ENCODE measurements at regions not wholly inside any gene's neighbourhood (a gene's known extent, or its start where the extent isn't known, plus 50 kb on each side); places are given as distances from the start of the nearest gene placed in this dataset.
A peak's percentile ranks its signal among the peaks of the same experiment; 100 is the strongest.
"Not testable (repeated sequence)": the region's sequence is repeated elsewhere in the genome, so short reads cannot be mapped to it uniquely, and the experiment has no call there.

- ChIA-PET CTCF (no interaction called here), POLR2A (no interaction called here)
- DNase-seq (ENCODE audit: low read depth, low spot score) (peak; percentile 3), FAIRE-seq (no peak)
- Histone ChIP-seq H3K9me3 (replicated peaks; ENCODE audit: control insufficient read depth, insufficient read depth, low read length) (no peaks in the 10 kb centered on the region), H4K20me1 (replicated peaks; ENCODE audit: control insufficient read depth, extremely low read depth, insufficient read depth, low read length) (no peaks in the 10 kb centered on the region), H3K4me2 (ENCODE audit: insufficient read depth, low read length) (no peak overlapping the region), H3K4me1 (ENCODE audit: control insufficient read depth, extremely low read depth, insufficient read depth, low read length) (no peaks in the 10 kb centered on the region), H3K27me3 (ENCODE audit: control insufficient read depth in 2 of 2, insufficient read depth in 2 of 2, low read length in 2 of 2) (no peaks in the 10 kb centered on the region), H3K36me3 (ENCODE audit: control insufficient read depth in 2 of 2, extremely low read depth in 1 of 2, insufficient read depth in 2 of 2, low read length in 2 of 2) (no peaks in the 10 kb centered on the region), H3K9ac (replicated peaks; ENCODE audit: extremely low read depth, insufficient read depth, low read length) (no peak overlapping the region), H3K27ac (ENCODE audit: insufficient read depth, low read depth, low read length) (no peak overlapping the region), H3K79me2 (ENCODE audit: control insufficient read depth, insufficient read depth, low read length) (no peaks in the 10 kb centered on the region), H2AFZ (ENCODE audit: low read depth, low read length) (no peak overlapping the region), H3K4me3 (replicated peaks in 1 of 3; ENCODE audit: insufficient read depth in 1 of 3, low read depth in 1 of 3, low read length in 3 of 3) (no peak overlapping the region), H3K9me1 (replicated peaks; ENCODE audit: control insufficient read depth, extremely low read depth, insufficient read depth, low read length) (no peaks in the 10 kb centered on the region)
- TF ChIP-seq MYC (IDR thresholded peaks at IDR 0.05; ENCODE audit: low read depth, low read length) (no peak), EZH2 (IDR thresholded peaks at IDR 0.05; ENCODE audit: borderline replicate concordance, low read depth, low read length, severe bottlenecking) (no peak), POLR2AphosphoS5 (IDR thresholded peaks at IDR 0.05; ENCODE audit: insufficient read depth, low read depth, low read length) (no peak), FOS (IDR thresholded peaks at IDR 0.05; ENCODE audit: borderline replicate concordance, insufficient read depth, low read length) (no peak), GATA2 (IDR thresholded peaks at IDR 0.05; ENCODE audit: insufficient read depth, insufficient read length, low read depth, low read length) (no peak), POLR2A (IDR thresholded peaks at IDR 0.05; ENCODE audit: low read depth, low read length) (no peak), JUN (IDR thresholded peaks at IDR 0.05; ENCODE audit: borderline replicate concordance, insufficient read depth, insufficient read length, low read depth) (no peak), CTCF (IDR thresholded peaks at IDR 0.05; ENCODE audit: extremely low read depth in 1 of 2, insufficient read depth in 1 of 2, low read depth in 1 of 2, low read length in 2 of 2) (no peak)
- TF ChIP-seq, protein P1, sequence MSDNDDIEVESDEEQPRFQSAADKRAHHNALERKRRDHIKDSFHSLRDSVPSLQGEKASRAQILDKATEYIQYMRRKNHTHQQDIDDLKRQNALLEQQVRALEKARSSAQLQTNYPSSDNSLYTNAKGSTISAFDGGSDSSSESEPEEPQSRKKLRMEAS (IDR thresholded peaks at IDR 0.05; ENCODE audit: insufficient read depth, insufficient read length): no peak
- no TSS peak for BruUV-seq (replicated peaks)
- intact Hi-C loops (cut with micrococcal nuclease): no loop called here
- dilution Hi-C loops (cut with MboI; ENCODE audit: extremely low pct_ligation_motif_present, low sequenced_read_pairs): no loop called here
Observed at GRCh38 chr4:19187096-19187495, 1064.6 kb upstream of the SLIT2 start.

GRCh38 chr4:19181631-19182030, 1070.1 kb upstream of the SLIT2 start:
- H2AFZ ChIP-seq (ENCODE audit: low read depth, low read length); H3K9me1 ChIP-seq (replicated peaks; ENCODE audit: control insufficient read depth, extremely low read depth, insufficient read depth, low read length); H3K4me3 ChIP-seq (replicated peaks in 1 of 3; ENCODE audit: insufficient read depth in 1 of 3, low read depth in 1 of 3, low read length in 3 of 3); BruUV-seq (replicated peaks); H4K20me1 ChIP-seq (replicated peaks; ENCODE audit: control insufficient read depth, extremely low read depth, insufficient read depth, low read length); DNase-seq (ENCODE audit: low read depth, low spot score); dilution Hi-C loops (cut with MboI; ENCODE audit: extremely low pct_ligation_motif_present, low sequenced_read_pairs); H3K36me3 ChIP-seq (ENCODE audit: control insufficient read depth in 2 of 2, extremely low read depth in 1 of 2, insufficient read depth in 2 of 2, low read length in 2 of 2); H3K27ac ChIP-seq (ENCODE audit: insufficient read depth, low read depth, low read length); intact Hi-C loops (cut with micrococcal nuclease); POLR2A ChIA-PET; FAIRE-seq; H3K9ac ChIP-seq (replicated peaks; ENCODE audit: extremely low read depth, insufficient read depth, low read length); H3K4me1 ChIP-seq (ENCODE audit: control insufficient read depth, extremely low read depth, insufficient read depth, low read length); H3K4me2 ChIP-seq (ENCODE audit: insufficient read depth, low read length); H3K79me2 ChIP-seq (ENCODE audit: control insufficient read depth, insufficient read depth, low read length); CTCF ChIA-PET; H3K9me3 ChIP-seq (replicated peaks; ENCODE audit: control insufficient read depth, insufficient read depth, low read length); H3K27me3 ChIP-seq (ENCODE audit: control insufficient read depth in 2 of 2, insufficient read depth in 2 of 2, low read length in 2 of 2): not testable (repeated sequence)

Measured in endothelial cell of umbilical vein (primary cell).